GM21528 (cell line): ENCODE measurements at regions not wholly inside any gene's neighbourhood (a gene's known extent, or its start where the extent isn't known, plus 50 kb on each side); places are given as distances from the start of the nearest gene placed in this dataset.
"Not testable (repeated sequence)": the region's sequence is repeated elsewhere in the genome, so short reads cannot be mapped to it uniquely, and the experiment has no call there.

Experiments
- ATAC-seq: cut with Tn5 transposase; IDR thresholded peaks from one replicate; pipeline ENCODE4 v1.9.1; 2021; ENCODE audit warnings: mild to moderate bottlenecking, moderate library complexity; ENCODE audit not compliant: unreplicated experiment, low FRiP score

DNA sequence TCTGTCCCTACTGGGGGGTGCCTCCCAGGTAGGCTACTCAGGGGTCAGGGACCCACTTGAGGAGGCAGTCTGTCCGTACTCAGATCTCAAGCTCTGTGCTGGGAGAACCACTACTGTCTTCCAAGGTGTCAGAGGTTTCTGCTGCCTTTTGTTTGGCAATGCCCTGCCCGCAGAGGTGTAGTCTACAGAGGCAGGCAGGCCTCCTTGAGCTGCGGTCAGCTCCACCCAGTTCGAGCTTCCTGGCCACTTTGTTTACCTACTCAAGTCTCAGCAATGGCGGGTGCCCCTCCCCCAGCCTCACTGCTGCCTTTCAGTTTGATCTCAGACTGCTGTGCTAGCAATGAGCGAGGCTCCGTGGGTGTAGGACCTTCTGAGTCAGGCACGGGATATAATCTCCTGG is 263.1 kb upstream of the DAB2 start:
- not testable (repeated sequence) for ATAC-seq

DNA sequence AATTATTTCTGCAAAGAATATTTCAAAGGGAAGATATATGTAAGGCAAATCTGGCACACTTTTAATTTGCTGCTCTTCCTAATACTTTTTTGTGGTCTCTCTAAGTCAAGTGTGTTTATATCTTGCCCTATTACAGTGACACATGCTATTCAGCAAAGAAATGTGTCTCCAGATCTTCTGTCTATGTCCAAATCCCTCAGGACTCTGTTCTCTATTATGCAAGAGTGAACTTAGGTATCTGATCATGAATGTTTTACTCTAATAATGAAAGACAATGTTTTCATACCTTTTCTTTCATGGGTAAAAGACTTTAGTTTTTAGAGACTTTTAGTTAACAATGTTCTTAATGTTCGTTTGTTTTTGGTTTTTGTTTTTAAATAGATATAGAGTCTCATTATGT is 255.4 kb upstream of the DAB2 start:
- no peak for ATAC-seq

- ATAC-seq, result no peak
Observed at GRCh38 chr5:39678534-39678933, 253.8 kb upstream of the DAB2 start.

DNA sequence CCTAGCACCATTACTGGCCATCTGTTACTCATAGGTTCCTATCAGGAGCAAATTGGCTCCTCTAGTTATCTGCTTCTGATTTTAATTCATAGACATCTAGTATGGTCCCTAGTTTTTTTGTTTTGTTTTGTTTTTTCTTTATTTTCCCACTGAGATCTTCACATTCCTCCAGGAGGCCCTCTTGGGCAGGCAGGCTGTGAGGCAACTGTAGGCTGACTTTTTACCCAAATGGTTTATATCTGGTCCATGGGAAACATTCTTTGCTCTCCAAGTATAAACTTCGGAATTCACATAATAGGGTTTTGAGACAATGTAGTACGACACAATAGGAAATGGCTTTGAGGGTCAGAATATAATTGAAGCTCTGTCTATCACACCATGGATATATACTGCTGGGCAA is 250.9 kb upstream of the DAB2 start:
- no peak for ATAC-seq

GRCh38 chr5:39674209-39675082 is 249.7 kb upstream of the DAB2 start:
- ATAC-seq, result no peak

- no peak for ATAC-seq
Observed at GRCh38 chr5:39671561-39671961, 246.8 kb upstream of the DAB2 start.

GRCh38 chr5:39670955-39671354 is 246.2 kb upstream of the DAB2 start:
- no peak for ATAC-seq

GRCh38 chr5:39670391-39670790 is 245.6 kb upstream of the DAB2 start:
- ATAC-seq, result no peak

GRCh38 chr5:39668980-39669379 is 244.2 kb upstream of the DAB2 start:
- ATAC-seq, result no peak

- no peak for ATAC-seq
Observed at GRCh38 chr5:39665328-39665727, 240.5 kb upstream of the DAB2 start.

DNA sequence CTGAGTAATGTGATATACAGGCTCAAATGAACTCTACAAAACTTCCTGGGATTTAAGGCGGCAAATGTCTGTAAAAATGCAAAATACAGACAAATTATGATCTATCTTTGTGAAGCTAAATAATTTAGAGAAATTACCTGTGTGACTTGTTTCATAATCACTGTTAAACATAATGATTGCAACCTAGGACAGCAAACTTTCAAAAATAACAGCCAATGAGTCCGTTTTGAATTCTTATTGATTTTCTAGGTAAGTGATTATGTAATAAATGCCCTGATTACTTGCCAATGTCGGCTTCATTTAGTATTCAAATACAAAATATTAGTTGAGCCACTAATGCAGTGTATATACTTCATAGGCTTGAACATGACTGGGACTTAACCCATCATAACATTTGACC is 238.2 kb upstream of the DAB2 start:
- ATAC-seq, result no peak

- ATAC-seq, result no peak
Observed at GRCh38 chr5:39661026-39661779, 236.4 kb upstream of the DAB2 start.

GRCh38 chr5:39660020-39660419 is 235.2 kb upstream of the DAB2 start:
- no peak for ATAC-seq

DNA sequence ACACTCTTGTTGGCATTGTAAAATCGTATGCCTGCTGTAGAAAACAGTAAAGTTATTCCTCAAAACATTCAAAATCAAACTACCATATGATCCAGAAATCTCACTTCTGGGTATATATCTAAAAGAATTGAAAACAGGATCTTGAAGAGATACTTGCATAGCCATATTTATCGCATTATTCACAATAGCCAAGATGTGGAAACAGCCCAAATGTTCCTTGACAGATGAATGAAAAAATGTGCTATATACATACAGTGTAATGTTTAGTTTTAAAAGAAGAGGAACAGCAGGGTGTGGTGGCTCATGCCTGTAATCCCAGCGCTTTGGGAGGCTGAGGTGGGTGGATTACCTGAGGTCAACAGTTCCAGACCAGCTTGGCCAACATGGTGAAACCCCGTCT is 234.1 kb upstream of the DAB2 start:
- no peak for ATAC-seq

GRCh38 chr5:39657943-39658342 is 233.2 kb upstream of the DAB2 start:
- no peak for ATAC-seq

DNA sequence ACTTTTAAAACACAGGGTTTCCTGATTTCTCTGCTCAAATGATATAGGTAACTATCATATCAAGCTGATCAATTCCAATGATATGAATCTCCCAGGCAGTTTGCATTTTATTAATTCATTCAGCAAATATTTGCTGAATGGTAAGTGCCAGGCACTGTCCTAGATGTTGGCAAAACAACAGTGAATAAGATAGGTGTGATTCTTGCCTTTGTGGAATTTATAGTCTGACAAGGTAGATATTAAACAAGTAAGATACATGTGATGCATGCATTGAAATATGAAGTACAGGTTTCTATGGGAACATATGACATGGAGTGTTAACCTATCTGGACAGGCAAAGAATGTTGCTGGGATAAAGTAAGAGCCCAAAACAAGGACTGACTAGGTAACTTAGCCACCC is 231.8 kb upstream of the DAB2 start:
- ATAC-seq, result no peak

GRCh38 chr5:39654715-39655114 is 229.9 kb upstream of the DAB2 start:
- ATAC-seq, result no peak

DNA sequence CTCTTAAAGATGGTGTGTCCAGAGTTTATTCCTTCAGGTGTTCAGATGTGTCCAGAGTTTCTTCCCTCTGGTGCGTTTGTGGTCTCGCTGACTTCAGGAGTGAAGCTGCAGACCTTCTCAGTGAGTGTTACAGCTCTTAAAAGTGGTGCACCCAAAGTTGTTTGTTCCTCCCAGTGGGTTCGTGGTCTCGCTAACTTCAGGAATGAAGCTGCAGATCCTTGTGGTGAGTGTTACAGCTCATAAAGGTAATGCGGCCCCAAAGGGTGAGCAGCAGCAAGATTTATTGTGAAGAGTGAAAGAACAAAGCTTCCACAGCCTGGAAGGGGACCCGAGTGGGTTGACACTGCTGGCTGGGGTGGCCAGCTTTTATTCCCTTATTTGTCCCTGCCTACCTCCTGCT is 227.7 kb upstream of the DAB2 start:
- not testable (repeated sequence) for ATAC-seq

GRCh38 chr5:39652036-39652435 is 227.3 kb upstream of the DAB2 start:
- no peak for ATAC-seq

- ATAC-seq, result no peak
Observed at GRCh38 chr5:39650008-39650762, 225.4 kb upstream of the DAB2 start.

DNA sequence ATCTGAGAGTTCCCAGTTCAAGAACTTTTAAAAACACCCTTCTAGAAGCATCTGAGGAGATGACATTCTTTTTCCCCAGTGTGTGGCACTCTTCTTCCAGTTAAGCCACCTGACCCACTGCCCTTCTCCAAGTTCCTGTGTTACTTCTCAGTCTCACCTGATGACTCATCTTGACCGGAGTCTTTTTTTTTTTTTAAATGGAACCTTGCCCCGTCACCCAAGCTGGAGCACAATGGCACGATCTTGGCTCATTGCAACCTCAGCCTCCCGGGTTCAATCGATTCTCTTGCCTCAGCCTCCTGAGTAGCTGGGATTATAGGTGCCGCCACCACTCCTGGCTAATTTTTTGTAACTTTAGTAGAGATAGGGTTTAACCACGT is 224.1 kb upstream of the DAB2 start:
- no peak for ATAC-seq
